ENCODE measurements at regions not wholly inside any gene's neighbourhood (a gene's known extent, or its start where the extent isn't known, plus 50 kb on each side); places are given as distances from the start of the nearest gene placed in this dataset.
"Not testable (repeated sequence)": the region's sequence is repeated elsewhere in the genome, so short reads cannot be mapped to it uniquely, and the experiment has no call there.

- Histone ChIP-seq H2AFZ (ENCODE audit: low read depth, low read length) (no peak overlapping the region), H3K9me3 (ENCODE audit: low read length) (no peaks in the 10 kb centered on the region), H3K36me3 (ENCODE audit: insufficient read depth, low read length) (no peaks in the 10 kb centered on the region), H3K27ac (ENCODE audit: low read length) (no peak overlapping the region), H4K20me1 (ENCODE audit: insufficient read depth) (no peaks in the 10 kb centered on the region), H3K79me2 (replicated peaks; ENCODE audit: insufficient read depth, low read length) (no peaks in the 10 kb centered on the region), H3K4me3 (ENCODE audit: low read length) (no peak overlapping the region), H3K4me2 (ENCODE audit: low read length) (no peak overlapping the region), H3K9me2 (ENCODE audit: insufficient read depth, low read length) (no peaks in the 10 kb centered on the region), H3K27me3 (ENCODE audit: insufficient read depth, low read depth, low read length) (no peaks in the 10 kb centered on the region), H3K9ac (ENCODE audit: low read length) (no peak overlapping the region), H3F3A (ENCODE audit: insufficient read depth, low read length, poor library complexity, severe bottlenecking) (no peaks in the 10 kb centered on the region)
- TF ChIP-seq EP300 (conservative IDR thresholded peaks at IDR 0.05; ENCODE audit: poor library complexity, severe bottlenecking) (no peak), MXI1 (conservative IDR thresholded peaks at IDR 0.05; ENCODE audit: poor library complexity, severe bottlenecking) (no peak), REST (IDR thresholded peaks at IDR 0.05; ENCODE audit: borderline replicate concordance) (no peak), RAD21 (conservative IDR thresholded peaks at IDR 0.05) (no peak), POLR2AphosphoS5 (IDR thresholded peaks at IDR 0.05) (no peak), EZH2 (IDR thresholded peaks at IDR 0.05; ENCODE audit: borderline replicate concordance, insufficient read depth, low read length, poor library complexity, severe bottlenecking) (no peak), TAF1 (IDR thresholded peaks at IDR 0.05; ENCODE audit: low read depth) (no peak), SMC3 (conservative IDR thresholded peaks at IDR 0.05; ENCODE audit: poor library complexity) (no peak), CTCF (IDR thresholded peaks at IDR 0.05; ENCODE audit: poor library complexity, severe bottlenecking) (no peak)
Observed at GRCh38 chr16:59459806-59460205, 725.7 kb upstream of the GOT2 start.

GRCh38 chr16:59455497-59455896 is 721.4 kb upstream of the GOT2 start:
- no peaks in the 10 kb centered on the region for H3K27me3 ChIP-seq (ENCODE audit: insufficient read depth, low read depth, low read length)
- TF ChIP-seq SMC3 (conservative IDR thresholded peaks at IDR 0.05; ENCODE audit: poor library complexity) (no peak), MXI1 (conservative IDR thresholded peaks at IDR 0.05; ENCODE audit: poor library complexity, severe bottlenecking) (no peak), REST (IDR thresholded peaks at IDR 0.05; ENCODE audit: borderline replicate concordance) (no peak), POLR2AphosphoS5 (IDR thresholded peaks at IDR 0.05) (no peak), TAF1 (IDR thresholded peaks at IDR 0.05; ENCODE audit: low read depth) (no peak), EZH2 (IDR thresholded peaks at IDR 0.05; ENCODE audit: borderline replicate concordance, insufficient read depth, low read length, poor library complexity, severe bottlenecking) (no peak), CTCF (IDR thresholded peaks at IDR 0.05; ENCODE audit: poor library complexity, severe bottlenecking) (no peak), RAD21 (conservative IDR thresholded peaks at IDR 0.05) (no peak), EP300 (conservative IDR thresholded peaks at IDR 0.05; ENCODE audit: poor library complexity, severe bottlenecking) (no peak)
- H3K36me3 ChIP-seq (ENCODE audit: insufficient read depth, low read length), result no peaks in the 10 kb centered on the region
- H4K20me1 ChIP-seq (ENCODE audit: insufficient read depth), result no peaks in the 10 kb centered on the region
- no peaks in the 10 kb centered on the region for H3K9me2 ChIP-seq (ENCODE audit: insufficient read depth, low read length)
- H3K79me2 ChIP-seq (replicated peaks; ENCODE audit: insufficient read depth, low read length), result no peaks in the 10 kb centered on the region
- no peak overlapping the region for H3K4me2 ChIP-seq (ENCODE audit: low read length)
- H3F3A ChIP-seq (ENCODE audit: insufficient read depth, low read length, poor library complexity, severe bottlenecking), result no peaks in the 10 kb centered on the region
- no peak overlapping the region for H3K9ac ChIP-seq (ENCODE audit: low read length)
- H2AFZ ChIP-seq (ENCODE audit: low read depth, low read length), result no peak overlapping the region
- no peak overlapping the region for H3K27ac ChIP-seq (ENCODE audit: low read length)
- H3K4me3 ChIP-seq (ENCODE audit: low read length), result no peak overlapping the region
- H3K9me3 ChIP-seq (ENCODE audit: low read length), result no peaks in the 10 kb centered on the region

GRCh38 chr16:59450513-59450912 is 716.4 kb upstream of the GOT2 start:
- H3K27me3 ChIP-seq (ENCODE audit: insufficient read depth, low read depth, low read length); H3K9ac ChIP-seq (ENCODE audit: low read length); H3K9me2 ChIP-seq (ENCODE audit: insufficient read depth, low read length); H4K20me1 ChIP-seq (ENCODE audit: insufficient read depth); H3K4me3 ChIP-seq (ENCODE audit: low read length); H3K79me2 ChIP-seq (replicated peaks; ENCODE audit: insufficient read depth, low read length); H2AFZ ChIP-seq (ENCODE audit: low read depth, low read length); H3K9me3 ChIP-seq (ENCODE audit: low read length); H3K27ac ChIP-seq (ENCODE audit: low read length); H3K36me3 ChIP-seq (ENCODE audit: insufficient read depth, low read length); H3K4me2 ChIP-seq (ENCODE audit: low read length); H3F3A ChIP-seq (ENCODE audit: insufficient read depth, low read length, poor library complexity, severe bottlenecking): not testable (repeated sequence)

Data from neural cell (in vitro differentiated cells).